Endothelial cell of umbilical vein (primary cell): ENCODE measurements at regions not wholly inside any gene's neighbourhood (a gene's known extent, or its start where the extent isn't known, plus 50 kb on each side); places are given as distances from the start of the nearest gene placed in this dataset.

ENCODE experiments used
- BruUV-seq: library from RNA; stranded (reverse); fragments of 400-500 nt; replicated peaks from 2 replicates; lab custom pipeline; 2021; lab: Mats Ljungman, UMichigan
- CTCF ChIA-PET: fragments of 300-600, 350-600 bp; sonication (Branson Sonifier 250); formaldehyde crosslinking; loops from one replicate; lab custom pipeline; 2021; ENCODE audit warnings: antibody characterized with exemption, inconsistent platforms; lab: Charles Lee
- POLR2A ChIA-PET: fragments of 300-600, 350-600 bp; sonication (Branson Sonifier 250); formaldehyde crosslinking; loops from one replicate; lab custom pipeline; 2021; ENCODE audit warnings: antibody characterized with exemption, inconsistent platforms; lab: Charles Lee
- DNase-seq: peaks from one replicate; pipeline ENCODE4 v3.0.0-alpha.2; 2011; ENCODE audit warnings: low read depth, low spot score
- FAIRE-seq: peaks from 2 replicates; lab custom pipeline; 2011; peaks lifted over from hg19 to GRCh38; lab: Jason Lieb, UNC
- H2AFZ ChIP-seq: 2 replicates; pipeline ENCODE4 v1.6.0; 2012; ENCODE audit warnings: low read depth, low read length, control low read depth, inconsistent platforms
- H3K27ac ChIP-seq: 2 replicates; pipeline ENCODE4 v1.5.1; 2011; ENCODE audit warnings: low read depth, mild to moderate bottlenecking, control low read depth, low read length, moderate library complexity; ENCODE audit not compliant: insufficient read depth
- H3K27me3 ChIP-seq, 2 experiments: 2 replicates each; pipeline versions ENCODE4 v1.6.0 to v1.6.1; 2011; ENCODE audit warnings: low read length in 2 of 2, mixed read lengths in 1 of 2; ENCODE audit not compliant: control insufficient read depth in 2 of 2, insufficient read depth in 2 of 2
- H3K36me3 ChIP-seq, 2 experiments: 2 replicates in 1 of 2; 3 replicates in 1 of 2; pipeline ENCODE4 v1.5.1; 2011; ENCODE audit warnings: low read length in 2 of 2, mild to moderate bottlenecking in 1 of 2, moderate library complexity in 1 of 2; ENCODE audit not compliant: control insufficient read depth in 2 of 2, insufficient read depth in 2 of 2; ENCODE audit errors: extremely low read depth in 1 of 2
- H3K4me1 ChIP-seq: 3 replicates; pipeline ENCODE4 v1.5.1; 2011; ENCODE audit warnings: mild to moderate bottlenecking, low read length; ENCODE audit not compliant: control insufficient read depth, insufficient read depth; ENCODE audit errors: extremely low read depth
- H3K4me2 ChIP-seq: 2 replicates; pipeline ENCODE4 v1.6.1; 2011; ENCODE audit warnings: low read length, control low read depth, mixed read lengths; ENCODE audit not compliant: insufficient read depth
- H3K4me3 ChIP-seq, 3 experiments: fragments of 200-600 bp in 1 of 3; sonication (generic), shearing (Covaris generic) in 1 of 3; replicated peaks in 1 of 3; 2 replicates each; pipeline ENCODE4 v1.5.1; 2011 to 2016; ENCODE audit warnings: control low read depth in 3 of 3, low read length in 3 of 3, mild to moderate bottlenecking in 2 of 3, inconsistent platforms in 1 of 3, low read depth in 1 of 3, moderate library complexity in 1 of 3; ENCODE audit not compliant: insufficient read depth in 1 of 3
- H3K79me2 ChIP-seq: 2 replicates; pipeline ENCODE4 v1.6.0; 2012; ENCODE audit warnings: low read length, inconsistent platforms; ENCODE audit not compliant: control insufficient read depth, insufficient read depth
- H3K9ac ChIP-seq: replicated peaks from 2 replicates; pipeline ENCODE3; 2011; ENCODE audit warnings: low read length, control low read depth; ENCODE audit not compliant: insufficient read depth; ENCODE audit errors: extremely low read depth
- H3K9me1 ChIP-seq: replicated peaks from 3 replicates; pipeline ENCODE4 v1.6.0; 2011; ENCODE audit warnings: mild to moderate bottlenecking, low read length; ENCODE audit not compliant: control insufficient read depth, insufficient read depth; ENCODE audit errors: extremely low read depth
- H3K9me3 ChIP-seq: replicated peaks from 2 replicates; pipeline ENCODE4 v1.5.1; 2012; ENCODE audit warnings: low read length, inconsistent platforms; ENCODE audit not compliant: control insufficient read depth, insufficient read depth
- H4K20me1 ChIP-seq: replicated peaks from 2 replicates; pipeline ENCODE3; 2011; ENCODE audit warnings: mild to moderate bottlenecking, low read length; ENCODE audit not compliant: control insufficient read depth, insufficient read depth; ENCODE audit errors: extremely low read depth
- CTCF ChIP-seq, 2 donors: IDR thresholded peaks; 1 replicate in 1 of 2; 2 replicates in 1 of 2; pipeline ENCODE4 v1.5.1; 2011; ENCODE audit warnings: low read length in 2 of 2, mild to moderate bottlenecking in 2 of 2, moderate library complexity in 2 of 2, control low read depth in 1 of 2, inconsistent platforms in 1 of 2, low read depth in 1 of 2; ENCODE audit not compliant: insufficient read depth in 1 of 2; ENCODE audit errors: extremely low read depth in 1 of 2
- EZH2 ChIP-seq: IDR thresholded peaks from 2 replicates; pipeline ENCODE4 v1.6.1; 2012; ENCODE audit warnings: borderline replicate concordance, low read depth, mild to moderate bottlenecking, moderate library complexity, low read length, inconsistent platforms; ENCODE audit not compliant: severe bottlenecking
- FOS ChIP-seq: IDR thresholded peaks from 2 replicates; pipeline ENCODE4 v1.6.1; 2011; ENCODE audit warnings: mild to moderate bottlenecking, low read length, moderate library complexity, borderline replicate concordance; ENCODE audit not compliant: insufficient read depth
- GATA2 ChIP-seq: IDR thresholded peaks from 2 replicates; pipeline ENCODE4 v1.7.0; 2011; ENCODE audit warnings: low read depth, mild to moderate bottlenecking, moderate library complexity, mixed read lengths, low read length; ENCODE audit not compliant: insufficient read length, insufficient read depth
- JUN ChIP-seq: IDR thresholded peaks from 2 replicates; pipeline ENCODE4 v1.6.1; 2011; ENCODE audit warnings: borderline replicate concordance, low read depth; ENCODE audit not compliant: insufficient read length, insufficient read depth
- MAX ChIP-seq: IDR thresholded peaks from 2 replicates; pipeline ENCODE4 v1.6.1; 2011; ENCODE audit not compliant: insufficient read depth, insufficient read length
- MYC ChIP-seq: IDR thresholded peaks from one replicate; pipeline ENCODE4 v1.6.1; 2011; ENCODE audit warnings: mild to moderate bottlenecking, low read depth, low read length
- POLR2A ChIP-seq: IDR thresholded peaks from 2 replicates; pipeline ENCODE4 v1.6.1; 2012; ENCODE audit warnings: low read depth, mild to moderate bottlenecking, control low read depth, low read length
- POLR2AphosphoS5 ChIP-seq: IDR thresholded peaks from 2 replicates; pipeline ENCODE4 v1.6.1; 2012; ENCODE audit warnings: low read depth, mild to moderate bottlenecking, control low read depth, low read length, moderate library complexity; ENCODE audit not compliant: insufficient read depth
- dilution Hi-C: fragments of 300-500 bp; cut with MboI; formaldehyde crosslinking; loops from one replicate; pipeline ENCODE4 v1.15.0; 2019; ENCODE audit warnings: low sequenced_read_pairs; ENCODE audit not compliant: extremely low pct_ligation_motif_present
- intact Hi-C: fragments of 100-400 bp; cut with micrococcal nuclease; formaldehyde crosslinking; loops from one replicate; pipeline ENCODE4 v1.10.0; 2022

GRCh38 chrX:99095965-99096635 is 1314.0 kb downstream of the PCDH19 start:
- Histone ChIP-seq H3K79me2 (no peaks in the 10 kb centered on the region), H3K4me1 (no peaks in the 10 kb centered on the region), H3K4me3 (no peak overlapping the region), H3K9me3 (no peaks in the 10 kb centered on the region), H3K4me2 (no peak overlapping the region), H4K20me1 (no peaks in the 10 kb centered on the region), H3K36me3 (no peaks in the 10 kb centered on the region), H2AFZ (no peak overlapping the region), H3K9me1 (no peaks in the 10 kb centered on the region), H3K27ac (no peak overlapping the region), H3K9ac (no peak overlapping the region), H3K27me3 (no peaks in the 10 kb centered on the region)
- POLR2A ChIA-PET = no interaction called here
- CTCF ChIA-PET = no interaction called here
- no peak for FAIRE-seq
- no peak for DNase-seq
- dilution Hi-C loops = no loop called here
- intact Hi-C loops = no loop called here
- TF ChIP-seq POLR2A (no peak), MAX (no peak), CTCF (IDR thresholded peaks at IDR 0.05; ENCODE audit: extremely low read depth in 1 of 2, insufficient read depth in 1 of 2, low read depth in 1 of 2, low read length in 2 of 2) (no peak), EZH2 (no peak), MYC (no peak), FOS (no peak), JUN (no peak), GATA2 (no peak), POLR2AphosphoS5 (no peak)
- no TSS peak for BruUV-seq
